ENCODE measurements at regions not wholly inside any gene's neighbourhood (a gene's known extent, or its start where the extent isn't known, plus 50 kb on each side); places are given as distances from the start of the nearest gene placed in this dataset.

DNA sequence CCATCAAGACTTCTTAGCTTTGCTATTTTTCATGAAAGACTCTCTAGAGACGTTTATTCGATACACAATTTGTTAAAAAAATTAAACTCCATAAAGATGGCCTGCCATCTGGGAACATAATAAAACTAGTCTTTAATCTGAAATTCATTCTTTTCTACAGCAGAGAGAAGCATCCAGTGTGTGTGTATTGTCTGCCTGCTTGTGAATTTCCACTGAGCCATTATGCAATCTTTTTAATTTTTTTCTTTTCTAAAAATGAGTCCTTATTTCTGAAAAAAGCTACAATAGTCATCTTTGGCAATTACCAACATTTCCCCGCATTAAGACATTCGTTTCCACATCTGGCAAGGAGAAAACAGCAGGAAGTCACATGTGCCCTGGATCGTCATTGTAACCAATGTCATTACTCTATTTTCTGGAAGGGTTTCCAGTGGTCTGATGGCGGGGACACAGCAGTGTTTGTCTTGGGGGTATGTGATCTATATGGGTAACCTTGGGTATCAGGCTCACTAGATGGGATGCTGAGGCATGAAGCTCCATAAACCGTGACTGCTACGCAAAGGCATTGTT is 263.1 kb downstream of the MSX2 start (continued):
- TF ChIP-seq, protein P1, sequence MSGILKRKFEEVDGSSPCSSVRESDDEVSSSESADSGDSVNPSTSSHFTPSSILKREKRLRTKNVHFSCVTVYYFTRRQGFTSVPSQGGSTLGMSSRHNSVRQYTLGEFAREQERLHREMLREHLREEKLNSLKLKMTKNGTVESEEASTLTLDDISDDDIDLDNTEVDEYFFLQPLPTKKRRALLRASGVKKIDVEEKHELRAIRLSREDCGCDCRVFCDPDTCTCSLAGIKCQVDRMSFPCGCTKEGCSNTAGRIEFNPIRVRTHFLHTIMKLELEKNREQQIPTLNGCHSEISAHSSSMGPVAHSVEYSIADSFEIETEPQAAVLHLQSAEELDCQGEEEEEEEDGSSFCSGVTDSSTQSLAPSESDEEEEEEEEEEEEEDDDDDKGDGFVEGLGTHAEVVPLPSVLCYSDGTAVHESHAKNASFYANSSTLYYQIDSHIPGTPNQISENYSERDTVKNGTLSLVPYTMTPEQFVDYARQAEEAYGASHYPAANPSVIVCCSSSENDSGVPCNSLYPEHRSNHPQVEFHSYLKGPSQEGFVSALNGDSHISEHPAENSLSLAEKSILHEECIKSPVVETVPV (CRISPR knock-in tag; IDR thresholded peaks at IDR 0.05), result no peak
- no peak for TF ChIP-seq ZC3H10 (CRISPR knock-in tag; IDR thresholded peaks at IDR 0.05)
- no peak for TF ChIP-seq TCF4 (CRISPR knock-in tag; IDR thresholded peaks at IDR 0.05; ENCODE audit: borderline replicate concordance)
- no peak for TF ChIP-seq ZFP30 (CRISPR knock-in tag; IDR thresholded peaks at IDR 0.05)
- TF ChIP-seq OSR1 (CRISPR knock-in tag; IDR thresholded peaks at IDR 0.05), result no peak
- no peak for TF ChIP-seq ESRRG (CRISPR knock-in tag; IDR thresholded peaks at IDR 0.05)

DNA sequence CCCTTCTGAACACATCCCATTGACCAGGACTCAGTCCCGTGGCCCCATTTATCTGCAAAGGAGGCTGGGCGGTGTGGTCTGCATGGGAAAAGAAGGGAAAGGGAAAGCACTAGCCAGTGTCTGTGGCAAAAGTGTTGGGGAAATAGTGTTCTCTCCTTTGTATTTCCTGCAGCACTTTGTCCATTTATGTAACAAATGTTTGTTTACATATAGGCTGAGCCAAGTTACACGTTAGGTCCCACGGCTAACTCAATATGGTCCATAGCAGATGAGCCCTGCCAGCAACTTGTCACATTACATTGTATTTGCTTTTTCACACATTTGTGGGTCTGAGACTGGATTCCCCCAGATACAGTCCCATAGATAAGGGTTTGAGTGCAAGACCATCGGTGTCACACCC is 260.5 kb downstream of the MSX2 start:
- TF ChIP-seq CSDC2 (CRISPR knock-in tag; IDR thresholded peaks at IDR 0.05) (no peak), BACH2 (CRISPR knock-in tag; IDR thresholded peaks at IDR 0.05; ENCODE audit: borderline replicate concordance) (no peak), ZNF70 (CRISPR knock-in tag; IDR thresholded peaks at IDR 0.05) (no peak), TCF4 (CRISPR knock-in tag; IDR thresholded peaks at IDR 0.05; ENCODE audit: borderline replicate concordance) (no peak), ZC3H10 (CRISPR knock-in tag; IDR thresholded peaks at IDR 0.05) (no peak), OSR1 (CRISPR knock-in tag; IDR thresholded peaks at IDR 0.05) (no peak), ZNF8 (CRISPR knock-in tag; IDR thresholded peaks at IDR 0.05) (no peak), ARNTL (CRISPR knock-in tag; IDR thresholded peaks at IDR 0.05; ENCODE audit: borderline replicate concordance, low read depth) (no peak), ISL1 (CRISPR knock-in tag; IDR thresholded peaks at IDR 0.05) (no peak), RARB (CRISPR knock-in tag; IDR thresholded peaks at IDR 0.05) (no peak), ZFP3 (CRISPR knock-in tag; IDR thresholded peaks at IDR 0.05) (no peak), GLIS3 (CRISPR knock-in tag; IDR thresholded peaks at IDR 0.05) (no peak), ZNF565 (CRISPR knock-in tag; conservative IDR thresholded peaks at IDR 0.05; ENCODE audit: low read depth) (no peak), PPARA (CRISPR knock-in tag; IDR thresholded peaks at IDR 0.05; ENCODE audit: borderline replicate concordance) (no peak)
- TF ChIP-seq, protein P2, sequence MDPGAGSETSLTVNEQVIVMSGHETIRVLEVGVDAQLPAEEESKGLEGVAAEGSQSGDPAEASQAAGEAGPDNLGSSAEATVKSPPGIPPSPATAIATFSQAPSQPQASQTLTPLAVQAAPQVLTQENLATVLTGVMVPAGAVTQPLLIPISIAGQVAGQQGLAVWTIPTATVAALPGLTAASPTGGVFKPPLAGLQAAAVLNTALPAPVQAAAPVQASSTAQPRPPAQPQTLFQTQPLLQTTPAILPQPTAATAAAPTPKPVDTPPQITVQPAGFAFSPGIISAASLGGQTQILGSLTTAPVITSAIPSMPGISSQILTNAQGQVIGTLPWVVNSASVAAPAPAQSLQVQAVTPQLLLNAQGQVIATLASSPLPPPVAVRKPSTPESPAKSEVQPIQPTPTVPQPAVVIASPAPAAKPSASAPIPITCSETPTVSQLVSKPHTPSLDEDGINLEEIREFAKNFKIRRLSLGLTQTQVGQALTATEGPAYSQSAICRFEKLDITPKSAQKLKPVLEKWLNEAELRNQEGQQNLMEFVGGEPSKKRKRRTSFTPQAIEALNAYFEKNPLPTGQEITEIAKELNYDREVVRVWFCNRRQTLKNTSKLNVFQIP (CRISPR knock-in tag; IDR thresholded peaks at IDR 0.05; ENCODE audit: borderline replicate concordance, low read depth), result no peak
- TF ChIP-seq, protein P1 (CRISPR knock-in tag; IDR thresholded peaks at IDR 0.05), result no peak
- TF ChIP-seq, protein P3, sequence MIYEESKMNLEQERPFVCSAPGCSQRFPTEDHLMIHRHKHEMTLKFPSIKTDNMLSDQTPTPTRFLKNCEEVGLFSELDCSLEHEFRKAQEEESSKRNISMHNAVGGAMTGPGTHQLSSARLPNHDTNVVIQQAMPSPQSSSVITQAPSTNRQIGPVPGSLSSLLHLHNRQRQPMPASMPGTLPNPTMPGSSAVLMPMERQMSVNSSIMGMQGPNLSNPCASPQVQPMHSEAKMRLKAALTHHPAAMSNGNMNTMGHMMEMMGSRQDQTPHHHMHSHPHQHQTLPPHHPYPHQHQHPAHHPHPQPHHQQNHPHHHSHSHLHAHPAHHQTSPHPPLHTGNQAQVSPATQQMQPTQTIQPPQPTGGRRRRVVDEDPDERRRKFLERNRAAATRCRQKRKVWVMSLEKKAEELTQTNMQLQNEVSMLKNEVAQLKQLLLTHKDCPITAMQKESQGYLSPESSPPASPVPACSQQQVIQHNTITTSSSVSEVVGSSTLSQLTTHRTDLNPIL (CRISPR knock-in tag; IDR thresholded peaks at IDR 0.05; ENCODE audit: low read depth), result no peak
- TF ChIP-seq, protein P4, sequence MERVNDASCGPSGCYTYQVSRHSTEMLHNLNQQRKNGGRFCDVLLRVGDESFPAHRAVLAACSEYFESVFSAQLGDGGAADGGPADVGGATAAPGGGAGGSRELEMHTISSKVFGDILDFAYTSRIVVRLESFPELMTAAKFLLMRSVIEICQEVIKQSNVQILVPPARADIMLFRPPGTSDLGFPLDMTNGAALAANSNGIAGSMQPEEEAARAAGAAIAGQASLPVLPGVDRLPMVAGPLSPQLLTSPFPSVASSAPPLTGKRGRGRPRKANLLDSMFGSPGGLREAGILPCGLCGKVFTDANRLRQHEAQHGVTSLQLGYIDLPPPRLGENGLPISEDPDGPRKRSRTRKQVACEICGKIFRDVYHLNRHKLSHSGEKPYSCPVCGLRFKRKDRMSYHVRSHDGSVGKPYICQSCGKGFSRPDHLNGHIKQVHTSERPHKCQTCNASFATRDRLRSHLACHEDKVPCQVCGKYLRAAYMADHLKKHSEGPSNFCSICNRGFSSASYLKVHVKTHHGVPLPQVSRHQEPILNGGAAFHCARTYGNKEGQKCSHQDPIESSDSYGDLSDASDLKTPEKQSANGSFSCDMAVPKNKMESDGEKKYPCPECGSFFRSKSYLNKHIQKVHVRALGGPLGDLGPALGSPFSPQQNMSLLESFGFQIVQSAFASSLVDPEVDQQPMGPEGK (CRISPR knock-in tag; IDR thresholded peaks at IDR 0.05; ENCODE audit: borderline replicate concordance), result no peak
- no peak for ATAC-seq

DNA sequence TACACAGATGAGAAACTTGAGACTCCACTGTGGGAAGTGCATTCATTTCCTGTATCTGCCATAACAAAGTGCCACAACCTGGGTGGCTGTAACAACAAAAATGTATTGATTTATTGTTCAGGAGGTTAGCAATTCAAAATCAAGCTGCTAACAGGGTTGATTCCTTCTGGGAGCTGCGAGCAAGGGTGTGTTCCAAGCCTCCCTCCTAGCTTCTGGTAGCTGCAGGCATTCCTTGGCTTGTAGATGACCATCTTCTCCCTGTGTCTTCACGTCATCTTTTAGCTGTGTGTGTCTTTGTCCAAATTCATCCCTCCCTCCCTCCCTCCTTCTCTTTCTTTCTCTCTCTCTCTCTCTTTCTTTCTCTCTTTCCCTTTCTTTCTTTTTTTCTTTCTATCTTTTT is 258.1 kb downstream of the MSX2 start:
- ATAC-seq, result no peak
- TF ChIP-seq ZNF565 (CRISPR knock-in tag; conservative IDR thresholded peaks at IDR 0.05; ENCODE audit: low read depth), result no peak
- TF ChIP-seq, protein P4 (CRISPR knock-in tag; IDR thresholded peaks at IDR 0.05; ENCODE audit: borderline replicate concordance), result no peak
- TF ChIP-seq, protein P3 (CRISPR knock-in tag; IDR thresholded peaks at IDR 0.05; ENCODE audit: low read depth), result no peak
- TF ChIP-seq CSDC2 (CRISPR knock-in tag; IDR thresholded peaks at IDR 0.05), result no peak
- no peak for TF ChIP-seq ZNF70 (CRISPR knock-in tag; IDR thresholded peaks at IDR 0.05)
- TF ChIP-seq OSR1 (CRISPR knock-in tag; IDR thresholded peaks at IDR 0.05), result no peak
- no peak for TF ChIP-seq ZFP3 (CRISPR knock-in tag; IDR thresholded peaks at IDR 0.05)
- no peak for TF ChIP-seq ZNF8 (CRISPR knock-in tag; IDR thresholded peaks at IDR 0.05)
- no peak for TF ChIP-seq ZFP30 (CRISPR knock-in tag; IDR thresholded peaks at IDR 0.05)
- no peak for TF ChIP-seq GLIS3 (CRISPR knock-in tag; IDR thresholded peaks at IDR 0.05)
- no peak for TF ChIP-seq RARB (CRISPR knock-in tag; IDR thresholded peaks at IDR 0.05)
- no peak for TF ChIP-seq ESRRG (CRISPR knock-in tag; IDR thresholded peaks at IDR 0.05)
- no peak for TF ChIP-seq SNAI2 (CRISPR knock-in tag; IDR thresholded peaks at IDR 0.05)
- no peak for TF ChIP-seq BACH2 (CRISPR knock-in tag; IDR thresholded peaks at IDR 0.05; ENCODE audit: borderline replicate concordance)
- TF ChIP-seq, protein P1 (CRISPR knock-in tag; IDR thresholded peaks at IDR 0.05), result no peak
- TF ChIP-seq, protein P2 (CRISPR knock-in tag; IDR thresholded peaks at IDR 0.05; ENCODE audit: borderline replicate concordance, low read depth), result no peak
